A549 (cell line): ENCODE measurements at regions not wholly inside any gene's neighbourhood (a gene's known extent, or its start where the extent isn't known, plus 50 kb on each side); places are given as distances from the start of the nearest gene placed in this dataset.
A peak's percentile ranks its signal among the peaks of the same experiment; 100 is the strongest.

Source experiments
- ATAC-seq, 2 experiments: fragments of 200-7000 bp in 1 of 2; fragments of >200 bp in 1 of 2; cut with Nextera tagmentation in 1 of 2; cut with Tn5 transposase in 1 of 2; 3 replicates each; pipeline versions ENCODE4 v1.8.0 to v1.9.1; 2018 to 2020; ENCODE audit warnings: mild to moderate bottlenecking in 1 of 2, moderate library complexity in 1 of 2
- CTCF ChIA-PET: fragments of 300-600 bp; sonication (Branson Sonifier 250); formaldehyde crosslinking; extraction: SDS; loops from one replicate; lab custom pipeline; 2021; ENCODE audit warnings: antibody characterized with exemption, inconsistent platforms; lab: Yijun Ruan, JAX
- POLR2A ChIA-PET: fragments of 350-600 bp; formaldehyde crosslinking; extraction: SDS; loops from one replicate; lab custom pipeline; 2021; ENCODE audit warnings: antibody characterized with exemption, inconsistent platforms; lab: Yijun Ruan, JAX
- DNase-seq, 2 experiments: peaks; one replicate each; pipeline versions ENCODE4 v3.0.0 to v3.0.0-alpha.2; 2011 to 2016; ENCODE audit warnings: low read depth in 1 of 2, low spot score in 1 of 2
- FAIRE-seq: peaks from 2 replicates; lab custom pipeline; 2011; peaks lifted over from hg19 to GRCh38; lab: Jason Lieb, UNC
- H3K27ac ChIP-seq, 2 experiments: fragments of >200 bp; sonication (Bioruptor Twin); formaldehyde crosslinking; 3 replicates each; pipeline ENCODE4 v1.5.1; 2016 to 2017
- H3K4me1 ChIP-seq: fragments of >200 bp; sonication (Bioruptor Twin); formaldehyde crosslinking; 3 replicates; pipeline ENCODE4 v1.6.1; 2016
- H3K4me2 ChIP-seq: fragments of >200 bp; sonication (Bioruptor Twin); formaldehyde crosslinking; 3 replicates; pipeline ENCODE4 v1.6.1; 2016
- H3K4me3 ChIP-seq: fragments of >200 bp; sonication (Bioruptor Twin); formaldehyde crosslinking; 3 replicates; pipeline ENCODE4 v1.5.1; 2016
- H3K9me3 ChIP-seq: fragments of >200 bp; sonication (Bioruptor Twin); formaldehyde crosslinking; 3 replicates; pipeline ENCODE4 v1.6.1; 2016
- BCL3 ChIP-seq: fragments of >200 bp; sonication (Bioruptor Twin); formaldehyde crosslinking; IDR thresholded peaks from 3 replicates; pipeline ENCODE4 v1.6.1; 2016
- CBX2 ChIP-seq: fragments of 200-600 bp; sonication (generic); IDR thresholded peaks from 2 replicates; pipeline ENCODE4 v1.6.1; 2016; ENCODE audit warnings: low read depth, mild to moderate bottlenecking, borderline replicate concordance
- CEBPB ChIP-seq, 2 experiments: fragments of >200 bp in 1 of 2; sonication (Bioruptor Twin) in 1 of 2; formaldehyde crosslinking in 1 of 2; IDR thresholded peaks; 2 replicates each; pipeline ENCODE4 v1.6.1; 2012 to 2016
- EHMT2 ChIP-seq: fragments of 200-600 bp; sonication (generic); IDR thresholded peaks from 2 replicates; pipeline ENCODE4 v1.6.1; 2016; ENCODE audit warnings: antibody characterized with exemption, low read depth, mild to moderate bottlenecking, moderate library complexity
- ELK1 ChIP-seq: fragments of 150-350 bp; IDR thresholded peaks from 2 replicates; pipeline ENCODE4 v1.6.1; 2014; ENCODE audit warnings: low read depth, mild to moderate bottlenecking, low read length
- EP300 ChIP-seq, 2 experiments: fragments of >200 bp; sonication (Bioruptor Twin); formaldehyde crosslinking; IDR thresholded peaks; 2 replicates in 1 of 2; 3 replicates in 1 of 2; pipeline ENCODE4 v1.6.1; 2016 to 2017
- GATA3 ChIP-seq: IDR thresholded peaks from 2 replicates; pipeline ENCODE4 v1.6.1; 2012; ENCODE audit warnings: borderline replicate concordance
- HEYL ChIP-seq: fragments of 250-450 bp; sonication (Bioruptor Pico); IDR thresholded peaks from 2 replicates; pipeline ENCODE4 v1.8.0; 2021; ENCODE audit warnings: mild to moderate bottlenecking, moderate library complexity
- HOXA7 ChIP-seq: fragments of 250-450 bp; sonication (Bioruptor Pico); IDR thresholded peaks from 2 replicates; pipeline ENCODE4 v1.5.0; 2020; ENCODE audit warnings: mild to moderate bottlenecking, moderate library complexity
- JUN ChIP-seq, 2 experiments: fragments of >200 bp; sonication (Bioruptor Twin); formaldehyde crosslinking; IDR thresholded peaks; 2 replicates in 1 of 2; 3 replicates in 1 of 2; pipeline ENCODE4 v1.6.1; 2016 to 2017
- JUNB ChIP-seq: fragments of >200 bp; sonication (Bioruptor Twin); formaldehyde crosslinking; IDR thresholded peaks from 2 replicates; pipeline ENCODE4 v1.6.1; 2016
- KDM5A ChIP-seq: fragments of 200-600 bp; sonication (generic); IDR thresholded peaks from 2 replicates; pipeline ENCODE4 v1.6.1; 2016; ENCODE audit warnings: antibody characterized with exemption, mild to moderate bottlenecking
- NR3C1 ChIP-seq: fragments of >200 bp; sonication (Bioruptor Twin); formaldehyde crosslinking; IDR thresholded peaks from 3 replicates; pipeline ENCODE4 v1.6.1; 2017
- RCOR1 ChIP-seq: fragments of 150-350 bp; IDR thresholded peaks from 2 replicates; pipeline ENCODE4 v1.6.1; 2014; ENCODE audit warnings: antibody characterized with exemption, low read length, low read depth
- TFCP2L1 ChIP-seq: fragments of 250-450 bp; sonication (Bioruptor Pico); IDR thresholded peaks from 2 replicates; pipeline ENCODE4 v1.5.0; 2021; ENCODE audit warnings: mild to moderate bottlenecking
- TP53 ChIP-seq: fragments of 250-450 bp; sonication (Bioruptor Pico); IDR thresholded peaks from 2 replicates; pipeline ENCODE4 v1.5.0; 2021; ENCODE audit warnings: mild to moderate bottlenecking, moderate library complexity
- USF2 ChIP-seq: fragments of 450-650 bp; IDR thresholded peaks from 2 replicates; pipeline ENCODE4 v1.6.1; 2014; ENCODE audit warnings: antibody characterized with exemption
- ZNF302 ChIP-seq: fragments of 250-450 bp; sonication (Bioruptor Pico); IDR thresholded peaks from 2 replicates; pipeline ENCODE4 v1.9.0; 2021; ENCODE audit warnings: inconsistent platforms, mild to moderate bottlenecking, moderate library complexity
- WGBS: methylation state at CpG from one replicate; pipeline ENCODE4 v1.1.6; 2017; ENCODE audit errors: missing lambda C conversion rate; 5-methylcytosine and 5-hydroxymethylcytosine counted together
- TF ChIP-seq, protein P1 (sequence below): IDR thresholded peaks from 2 replicates; pipeline ENCODE4 v1.6.1; 2012
- TF ChIP-seq, protein P2 (sequence below): fragments of 250-450 bp; sonication (Bioruptor Pico); IDR thresholded peaks from 2 replicates; pipeline ENCODE4 v1.5.0; 2021; ENCODE audit warnings: mild to moderate bottlenecking, moderate library complexity, borderline replicate concordance
- TF ChIP-seq, protein P3 (sequence below): fragments of 200-600 bp; sonication (generic); IDR thresholded peaks from 2 replicates; pipeline ENCODE4 v1.6.1; 2016; ENCODE audit warnings: antibody characterized with exemption, mild to moderate bottlenecking, moderate library complexity

DNA sequence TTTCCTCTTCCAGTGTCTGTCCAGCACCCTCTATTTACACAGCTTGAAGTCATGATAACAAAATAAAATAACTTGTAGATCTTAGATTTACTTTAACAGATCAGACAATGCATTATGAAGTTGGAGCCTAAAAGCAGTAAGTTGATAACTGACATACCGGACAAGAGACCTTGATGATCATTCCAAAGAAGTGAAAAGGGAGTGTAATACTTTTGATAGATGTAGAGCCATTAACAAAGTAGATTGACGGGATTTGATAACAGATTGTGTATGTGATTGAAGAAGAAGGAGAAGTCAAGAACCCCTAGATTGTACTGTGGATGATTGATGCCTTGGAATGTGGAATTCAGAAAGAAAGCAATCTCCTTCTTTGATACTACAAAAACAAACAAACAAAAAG lies 403.8 kb upstream of the MGAT4C start:
- 6% methylated on average over 2 of the region's 2 CpGs for WGBS
- peak overlapping the region; percentile 74 to 86 for H3K27ac ChIP-seq
- H3K4me1 ChIP-seq = peaks cover 34% of the 10 kb centered on the region
- no peak overlapping the region for H3K4me3 ChIP-seq
- ATAC-seq (peak; percentile 17 to 82; a peak in 4 of 6 replicates), DNase-seq (peak in 1 of 2 experiments; percentile 88)
- peak overlapping the region; percentile 57 for H3K4me2 ChIP-seq
- H3K9me3 ChIP-seq = no peaks in the 10 kb centered on the region
- POLR2A ChIA-PET = no interaction called here
- CTCF ChIA-PET = no interaction called here
- TF ChIP-seq, protein P1, sequence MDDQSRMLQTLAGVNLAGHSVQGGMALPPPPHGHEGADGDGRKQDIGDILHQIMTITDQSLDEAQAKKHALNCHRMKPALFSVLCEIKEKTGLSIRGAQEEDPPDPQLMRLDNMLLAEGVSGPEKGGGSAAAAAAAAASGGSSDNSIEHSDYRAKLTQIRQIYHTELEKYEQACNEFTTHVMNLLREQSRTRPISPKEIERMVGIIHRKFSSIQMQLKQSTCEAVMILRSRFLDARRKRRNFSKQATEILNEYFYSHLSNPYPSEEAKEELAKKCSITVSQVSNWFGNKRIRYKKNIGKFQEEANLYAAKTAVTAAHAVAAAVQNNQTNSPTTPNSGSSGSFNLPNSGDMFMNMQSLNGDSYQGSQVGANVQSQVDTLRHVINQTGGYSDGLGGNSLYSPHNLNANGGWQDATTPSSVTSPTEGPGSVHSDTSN = no peak
- TF ChIP-seq EP300 (IDR thresholded peaks at IDR 0.05) = 0 out of 5 replicates have a peak, but pooled peaks of 1 of the 2 experiments have one; percentile 18
- TF ChIP-seq CEBPB (IDR thresholded peaks at IDR 0.05) = 0 out of 4 replicates have a peak, but pooled peaks of 1 of the 2 experiments have one; percentile 10
- peak; percentile 94 for TF ChIP-seq GATA3
- TF ChIP-seq, all 56 proteins: peak for 3
- peak; percentile 72 for FAIRE-seq

DNA sequence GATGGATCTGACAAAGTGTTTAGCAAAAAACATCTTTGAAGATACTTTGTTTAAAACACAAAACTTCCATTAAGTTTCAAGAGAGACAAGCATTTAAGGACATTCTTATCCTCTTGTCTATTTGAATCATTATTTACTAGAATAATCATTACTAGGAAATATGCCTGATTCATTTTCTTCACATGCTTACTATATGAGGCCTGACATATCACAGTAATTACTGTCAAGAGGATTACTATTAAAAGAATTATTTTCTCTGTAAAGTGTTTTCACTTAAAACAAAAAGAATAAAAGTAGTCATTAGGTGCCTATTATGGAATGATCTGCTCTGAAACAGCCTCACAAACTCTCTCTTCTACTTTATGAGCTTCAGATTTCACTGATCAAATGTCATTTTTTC lies 402.1 kb upstream of the MGAT4C start:
- CTCF ChIA-PET = no interaction called here
- peak overlapping the region; percentile 47 to 74; a peak in 2 of 6 replicates for H3K27ac ChIP-seq
- peaks cover 28% of the 10 kb centered on the region for H3K4me1 ChIP-seq
- no peak overlapping the region for H3K4me3 ChIP-seq
- no peak for DNase-seq
- H3K4me2 ChIP-seq = no peak overlapping the region
- POLR2A ChIA-PET = no interaction called here
- no peak for ATAC-seq
- no peaks in the 10 kb centered on the region for H3K9me3 ChIP-seq
- peak; percentile 59 for FAIRE-seq
- TF ChIP-seq HOXA7 (CRISPR knock-in tag) (no peak), ELK1 (no peak), CBX2 (no peak), RCOR1 (no peak), KDM5A (no peak), USF2 (no peak), TFCP2L1 (no peak), JUN (IDR thresholded peaks at IDR 0.05) (no peak), NR3C1 (no peak), EHMT2 (no peak), HEYL (CRISPR knock-in tag) (no peak), JUNB (no peak), BCL3 (no peak), EP300 (IDR thresholded peaks at IDR 0.05) (no peak), ZNF302 (CRISPR knock-in tag) (no peak), TP53 (no peak)
- TF ChIP-seq, protein P2, sequence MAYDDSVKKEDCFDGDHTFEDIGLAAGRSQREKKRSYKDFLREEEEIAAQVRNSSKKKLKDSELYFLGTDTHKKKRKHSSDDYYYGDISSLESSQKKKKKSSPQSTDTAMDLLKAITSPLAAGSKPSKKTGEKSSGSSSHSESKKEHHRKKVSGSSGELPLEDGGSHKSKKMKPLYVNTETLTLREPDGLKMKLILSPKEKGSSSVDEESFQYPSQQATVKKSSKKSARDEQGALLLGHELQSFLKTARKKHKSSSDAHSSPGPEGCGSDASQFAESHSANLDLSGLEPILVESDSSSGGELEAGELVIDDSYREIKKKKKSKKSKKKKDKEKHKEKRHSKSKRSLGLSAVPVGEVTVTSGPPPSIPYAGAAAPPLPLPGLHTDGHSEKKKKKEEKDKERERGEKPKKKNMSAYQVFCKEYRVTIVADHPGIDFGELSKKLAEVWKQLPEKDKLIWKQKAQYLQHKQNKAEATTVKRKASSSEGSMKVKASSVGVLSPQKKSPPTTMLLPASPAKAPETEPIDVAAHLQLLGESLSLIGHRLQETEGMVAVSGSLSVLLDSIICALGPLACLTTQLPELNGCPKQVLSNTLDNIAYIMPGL (CRISPR knock-in tag) = no peak
- TF ChIP-seq, protein P3, sequence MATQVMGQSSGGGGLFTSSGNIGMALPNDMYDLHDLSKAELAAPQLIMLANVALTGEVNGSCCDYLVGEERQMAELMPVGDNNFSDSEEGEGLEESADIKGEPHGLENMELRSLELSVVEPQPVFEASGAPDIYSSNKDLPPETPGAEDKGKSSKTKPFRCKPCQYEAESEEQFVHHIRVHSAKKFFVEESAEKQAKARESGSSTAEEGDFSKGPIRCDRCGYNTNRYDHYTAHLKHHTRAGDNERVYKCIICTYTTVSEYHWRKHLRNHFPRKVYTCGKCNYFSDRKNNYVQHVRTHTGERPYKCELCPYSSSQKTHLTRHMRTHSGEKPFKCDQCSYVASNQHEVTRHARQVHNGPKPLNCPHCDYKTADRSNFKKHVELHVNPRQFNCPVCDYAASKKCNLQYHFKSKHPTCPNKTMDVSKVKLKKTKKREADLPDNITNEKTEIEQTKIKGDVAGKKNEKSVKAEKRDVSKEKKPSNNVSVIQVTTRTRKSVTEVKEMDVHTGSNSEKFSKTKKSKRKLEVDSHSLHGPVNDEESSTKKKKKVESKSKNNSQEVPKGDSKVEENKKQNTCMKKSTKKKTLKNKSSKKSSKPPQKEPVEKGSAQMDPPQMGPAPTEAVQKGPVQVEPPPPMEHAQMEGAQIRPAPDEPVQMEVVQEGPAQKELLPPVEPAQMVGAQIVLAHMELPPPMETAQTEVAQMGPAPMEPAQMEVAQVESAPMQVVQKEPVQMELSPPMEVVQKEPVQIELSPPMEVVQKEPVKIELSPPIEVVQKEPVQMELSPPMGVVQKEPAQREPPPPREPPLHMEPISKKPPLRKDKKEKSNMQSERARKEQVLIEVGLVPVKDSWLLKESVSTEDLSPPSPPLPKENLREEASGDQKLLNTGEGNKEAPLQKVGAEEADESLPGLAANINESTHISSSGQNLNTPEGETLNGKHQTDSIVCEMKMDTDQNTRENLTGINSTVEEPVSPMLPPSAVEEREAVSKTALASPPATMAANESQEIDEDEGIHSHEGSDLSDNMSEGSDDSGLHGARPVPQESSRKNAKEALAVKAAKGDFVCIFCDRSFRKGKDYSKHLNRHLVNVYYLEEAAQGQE = no peak
- TF ChIP-seq, all 56 proteins: peak for 0
